ENCODE measurements at regions not wholly inside any gene's neighbourhood (a gene's known extent, or its start where the extent isn't known, plus 50 kb on each side); places are given as distances from the start of the nearest gene placed in this dataset.
"Not testable (repeated sequence)": the region's sequence is repeated elsewhere in the genome, so short reads cannot be mapped to it uniquely, and the experiment has no call there.

GRCh38 chr9:100639854-100640253 lies 62.0 kb downstream of the CAVIN4 start:
- DNase-seq: no peak

GRCh38 chr9:100640447-100641050 lies 62.7 kb downstream of the CAVIN4 start:
- DNase-seq: no peak

DNA sequence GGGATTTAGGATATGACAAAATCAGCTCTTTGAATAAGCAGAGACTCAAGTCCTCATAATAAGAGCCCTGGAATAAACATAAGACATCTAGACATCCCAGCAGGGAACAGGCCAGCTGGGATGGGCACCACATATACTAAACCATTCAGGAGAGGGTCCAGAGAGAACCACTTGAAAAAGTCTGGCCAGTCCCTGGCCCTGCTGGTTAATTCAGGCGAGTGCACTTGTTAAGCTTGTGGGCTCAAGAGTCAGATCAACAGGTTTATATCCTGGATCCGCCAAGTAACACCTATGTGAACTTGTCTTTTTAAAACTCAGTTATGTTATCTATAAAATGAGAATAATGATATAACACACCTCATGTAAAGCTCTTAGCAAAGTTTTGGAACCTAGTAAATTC lies 63.3 kb downstream of the CAVIN4 start:
- DNase-seq: no peak

DNA sequence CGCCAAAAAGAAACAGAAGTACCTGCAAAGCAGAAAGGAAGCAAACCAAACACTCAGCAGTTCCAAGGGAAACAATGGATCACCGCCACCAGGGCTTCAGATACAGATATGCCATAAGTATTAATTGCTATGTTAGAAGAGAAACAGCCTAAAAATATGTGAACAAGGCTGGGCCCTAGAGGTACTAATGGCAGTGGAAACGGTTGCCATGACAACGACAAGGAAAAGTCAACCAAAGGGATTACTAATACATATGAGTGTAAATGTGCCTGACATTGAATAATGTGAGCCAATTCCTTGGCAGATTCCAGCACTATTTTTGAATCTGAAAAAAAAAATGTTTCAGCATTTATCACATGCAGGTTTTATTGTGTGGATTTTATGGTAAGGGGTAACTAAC lies 75.0 kb downstream of the CAVIN4 start:
- DNase-seq: no peak

- no peak for DNase-seq
Observed at GRCh38 chr9:100653643-100654334, 75.9 kb downstream of the CAVIN4 start.

DNA sequence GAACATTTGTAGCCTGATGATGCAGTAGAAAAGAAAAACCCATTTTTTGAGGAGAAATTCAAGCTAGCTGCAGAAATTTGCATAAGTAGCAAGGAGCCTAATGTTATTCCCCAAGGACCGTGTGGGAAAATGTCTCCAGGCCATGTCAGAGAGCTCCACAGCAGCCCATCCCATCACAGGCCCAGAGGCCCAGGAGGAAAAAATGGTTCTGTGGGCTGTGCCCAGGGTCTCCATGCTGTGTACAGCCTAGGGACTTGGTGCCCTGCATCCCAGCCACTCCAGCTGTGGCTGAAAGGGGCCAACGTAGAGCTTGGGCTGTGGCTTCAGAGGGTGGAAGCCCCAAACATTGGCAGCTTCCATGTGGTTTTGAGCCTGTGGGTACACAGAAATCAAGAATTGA lies 79.0 kb downstream of the CAVIN4 start:
- DNase-seq: not testable (repeated sequence)

- no peak for DNase-seq
Observed at GRCh38 chr9:100661668-100662067, 83.8 kb downstream of the CAVIN4 start.

DNA sequence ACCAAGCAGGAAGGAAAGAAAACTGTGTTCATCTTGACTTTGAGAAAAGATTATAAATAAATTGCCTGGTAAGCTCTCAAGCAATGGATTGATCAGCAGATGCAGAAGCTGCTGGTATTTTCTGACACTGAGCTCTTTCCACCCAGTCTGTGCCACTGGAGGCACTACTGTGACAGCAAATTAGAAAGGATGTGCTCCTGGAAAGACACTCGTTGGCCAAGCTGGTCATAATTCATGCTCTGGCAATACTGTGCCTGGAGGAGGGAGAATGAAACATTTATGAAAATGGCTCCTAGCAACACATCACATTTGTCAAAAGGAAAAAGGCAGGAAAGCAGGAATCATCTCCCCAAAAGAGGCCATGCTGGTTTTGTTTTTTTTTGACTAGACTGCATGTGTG lies 84.2 kb downstream of the CAVIN4 start:
- no peak for DNase-seq

DNA sequence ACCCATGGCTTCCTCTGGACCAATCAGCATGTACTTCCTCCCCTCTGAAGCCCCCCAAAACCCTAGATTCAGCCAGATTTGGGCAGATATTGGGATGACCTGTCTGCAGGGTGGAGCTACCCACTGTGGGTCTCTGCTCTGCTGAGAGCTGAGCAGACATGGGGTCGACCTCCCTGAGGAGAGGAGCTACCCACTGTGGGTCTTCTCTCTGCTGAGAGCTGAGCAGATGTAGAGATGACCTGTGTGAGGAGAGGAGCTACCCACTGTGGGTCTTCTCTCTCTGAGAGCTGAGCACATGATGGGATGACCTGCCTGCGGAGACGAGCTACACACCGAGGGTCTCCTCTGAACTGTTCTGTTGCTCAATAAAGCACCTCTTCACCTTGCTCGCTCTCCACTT lies 89.6 kb downstream of the CAVIN4 start:
- DNase-seq: no peak

DNA sequence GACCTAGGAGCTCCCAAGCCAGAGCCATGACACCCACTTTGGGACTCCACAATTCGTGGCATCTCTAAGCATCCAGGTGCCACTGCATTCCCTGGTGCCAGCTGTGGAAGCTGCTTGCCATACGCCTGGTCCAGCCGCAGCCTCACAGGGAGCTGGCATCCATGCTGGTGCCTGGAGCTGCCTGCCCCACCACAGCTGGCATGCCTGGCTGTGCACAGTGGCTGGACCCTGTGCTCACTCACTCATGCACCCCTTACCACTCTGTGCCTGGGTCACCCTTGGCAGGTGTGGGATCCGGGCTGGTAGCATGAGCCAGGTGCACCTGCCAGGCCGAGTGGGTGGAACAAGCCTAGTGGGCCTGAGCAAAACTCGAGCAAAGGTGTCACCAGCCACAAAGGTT lies 90.1 kb downstream of the CAVIN4 start:
- DNase-seq: no peak

GRCh38 chr9:100669968-100670367 lies 92.1 kb downstream of the CAVIN4 start:
- DNase-seq: no peak

- DNase-seq: no peak
Observed at GRCh38 chr9:100670719-100671118, 92.8 kb downstream of the CAVIN4 start.

GRCh38 chr9:100671898-100672297 lies 94.0 kb downstream of the CAVIN4 start:
- no peak for DNase-seq

DNA sequence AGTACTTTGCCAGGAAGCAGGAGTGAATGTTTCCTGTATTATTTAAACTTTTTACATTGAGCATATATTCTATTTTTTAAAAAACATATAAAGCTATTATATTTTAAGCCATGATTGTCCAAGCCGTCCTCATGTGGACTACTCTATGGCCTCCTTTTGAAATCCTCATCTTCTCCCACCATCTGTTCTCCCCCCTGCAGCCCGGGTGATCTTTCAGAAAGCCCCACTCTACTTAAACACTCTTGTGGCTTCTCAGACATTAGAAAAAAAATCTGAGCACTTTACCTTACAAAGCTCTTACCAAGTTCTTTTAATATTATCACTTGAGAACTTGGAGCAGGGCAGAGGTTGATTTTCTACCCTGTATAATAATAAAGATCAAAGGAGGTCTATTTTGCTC lies 95.4 kb downstream of the CAVIN4 start:
- no peak for DNase-seq

DNA sequence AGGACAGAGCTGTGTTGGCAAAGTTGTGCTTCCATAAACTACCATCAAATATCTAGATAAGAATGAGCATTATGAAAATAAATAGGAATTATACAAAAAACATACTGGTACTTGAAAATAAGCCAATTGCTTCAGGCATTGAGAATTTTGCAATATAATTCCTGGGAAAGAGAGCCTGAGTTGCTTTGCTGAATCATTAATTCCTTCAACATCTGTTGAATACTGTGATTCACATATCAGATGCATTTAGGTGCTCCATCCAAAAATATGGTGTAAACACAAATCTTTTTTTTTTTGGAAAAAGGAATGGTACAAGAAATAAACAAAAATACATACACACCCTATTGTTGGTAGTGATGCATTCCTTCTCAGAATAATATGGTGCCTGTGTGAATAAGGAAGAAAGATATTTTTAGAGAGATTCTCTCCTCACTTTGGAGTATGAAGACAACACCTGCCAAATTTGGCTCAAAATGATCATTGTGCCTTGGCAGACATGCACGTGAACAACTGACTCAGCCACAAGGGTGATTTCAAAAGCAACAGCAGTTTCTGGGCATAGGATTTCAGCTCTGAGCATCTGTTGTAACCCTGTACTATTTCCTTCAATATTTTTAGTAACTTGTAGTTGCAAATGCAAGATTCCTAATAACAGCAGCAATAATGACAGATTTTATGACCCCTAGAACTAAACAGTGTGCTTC lies 96.7 kb downstream of the CAVIN4 start:
- no peak for DNase-seq

DNA sequence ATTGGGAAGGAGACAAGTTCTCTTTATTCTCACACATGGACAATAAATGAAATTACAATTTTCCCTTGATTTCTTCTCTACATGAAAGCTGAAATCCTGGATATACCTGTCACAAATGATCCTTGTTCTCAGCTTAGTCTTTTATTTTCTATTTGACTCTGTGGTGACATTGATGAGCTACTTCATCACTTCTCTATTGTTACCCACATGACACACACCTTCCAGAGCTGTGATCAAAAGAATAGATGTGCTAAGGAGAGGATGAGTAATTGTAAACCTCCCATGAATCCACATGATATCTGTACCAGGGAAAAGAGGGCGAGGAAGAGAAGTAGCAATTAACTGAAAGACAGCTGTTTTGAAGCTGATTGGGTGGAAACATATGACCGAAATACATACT lies 102.0 kb downstream of the CAVIN4 start:
- DNase-seq: no peak

DNA sequence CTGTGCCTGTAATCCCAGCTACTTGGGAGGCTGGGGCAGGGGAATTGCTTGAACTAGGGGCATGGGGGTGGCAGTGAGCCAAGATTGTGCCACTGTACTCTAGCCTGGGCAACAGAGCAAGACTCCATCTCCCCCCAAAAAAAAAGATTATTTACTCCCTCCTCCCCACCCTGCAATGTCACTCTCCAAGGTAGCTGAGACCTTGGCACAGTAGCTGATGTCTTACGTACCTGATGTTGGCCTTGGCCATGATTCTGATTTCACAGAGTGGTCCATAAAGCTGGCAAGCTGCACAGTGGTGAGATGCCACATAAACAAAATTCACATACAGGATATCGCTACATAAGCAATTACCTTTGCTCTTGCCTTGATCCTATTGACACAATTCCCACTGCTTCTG lies 108.5 kb downstream of the CAVIN4 start:
- no peak for DNase-seq

GRCh38 chr9:100689635-100690034 lies 111.8 kb downstream of the CAVIN4 start:
- DNase-seq: no peak

GRCh38 chr9:100690438-100690837 lies 112.6 kb downstream of the CAVIN4 start:
- no peak for DNase-seq

- DNase-seq: no peak
Observed at GRCh38 chr9:100697339-100697738, 119.5 kb downstream of the CAVIN4 start.

- no peak for DNase-seq
Observed at GRCh38 chr9:100698945-100699344, 121.1 kb downstream of the CAVIN4 start.

GRCh38 chr9:100699668-100700067 lies 121.8 kb downstream of the CAVIN4 start:
- no peak for DNase-seq

GRCh38 chr9:100700689-100701318 lies 122.9 kb downstream of the CAVIN4 start:
- DNase-seq: no peak

Data from activated CD8-positive, alpha-beta memory T cell treated with anti-CD3 and anti-CD28 coated beads, Interleukin-2, amount 50 U/mL, for 4 hours (primary cell).